ENCODE measurements at regions not wholly inside any gene's neighbourhood (a gene's known extent, or its start where the extent isn't known, plus 50 kb on each side); places are given as distances from the start of the nearest gene placed in this dataset.

GRCh38 chr5:33023649-33024048, 312.5 kb downstream of the NPR3 start:
- no peak overlapping the region for H3K27ac ChIP-seq
- intact Hi-C loops (cut with DNase I): no loop called here
- H3K9me3 ChIP-seq: peaks cover 0 to 8% (median 0%) of the 10 kb centered on the region in 11 donors
- no peak overlapping the region for H3K4me3 ChIP-seq
- DNase-seq (no peak), ATAC-seq (no peak)
- no peak for TF ChIP-seq CTCF (IDR thresholded peaks at IDR 0.05)
- H3K27me3 ChIP-seq: no peaks in the 10 kb centered on the region
- WGBS, 2 donors: 64 to 70% methylated on average over 2 of the region's 2 CpGs
- H3K4me1 ChIP-seq: no peaks in the 10 kb centered on the region
- H3K36me3 ChIP-seq: no peaks in the 10 kb centered on the region

GRCh38 chr5:33032271-33033070, 321.4 kb downstream of the NPR3 start:
- no peaks in the 10 kb centered on the region for H3K27me3 ChIP-seq
- WGBS, 2 donors: 40 to 52% methylated on average over 8 of the region's 8 CpGs
- H3K27ac ChIP-seq: peak overlapping the region in 3 of 10 donors; percentile 8 to 46 (median 23)

GRCh38 chr5:33033516-33033915, 322.4 kb downstream of the NPR3 start:
- Histone ChIP-seq H3K4me3 (no peak overlapping the region), H3K9me3 (peaks cover 0 to 4% (median 0%) of the 10 kb centered on the region in 11 donors), H3K27me3 (no peaks in the 10 kb centered on the region), H3K36me3 (no peaks in the 10 kb centered on the region), H3K4me1 (peaks cover 0 to 14% (median 0%) of the 10 kb centered on the region in 9 donors), H3K27ac (peak overlapping the region in 1 of 10 donors; percentile 46)
- ATAC-seq: no peak
- intact Hi-C loops (cut with DNase I): loop anchor here in 1 of 10 donors (2.0 kb wide), 1 partner anchor 17 kb away; no protein-coding TSS in a partner anchor
- no peak for DNase-seq
- no peak for TF ChIP-seq CTCF (IDR thresholded peaks at IDR 0.05)
- WGBS, 2 donors: 59 to 65% methylated on average over 3 of the region's 3 CpGs

More at GRCh38 chr5:33032271-33033070, 321.4 kb downstream of the NPR3 start:
- intact Hi-C loops (cut with DNase I): loop anchor here in 1 of 10 donors (2.0 kb wide), 1 partner anchor 16 kb away; no protein-coding TSS in a partner anchor
- Histone ChIP-seq H3K9me3 (peaks cover 0 to 8% (median 0%) of the 10 kb centered on the region in 11 donors), H3K36me3 (no peaks in the 10 kb centered on the region), H3K4me3 (no peak overlapping the region), H3K4me1 (peaks cover 0 to 14% (median 0%) of the 10 kb centered on the region in 9 donors)
- DNase-seq (no peak), ATAC-seq (peak in 6 of 8 donors; percentile 51 to 79 (median 66))
- no peak for TF ChIP-seq CTCF (IDR thresholded peaks at IDR 0.05)

- Histone ChIP-seq H3K27me3 (no peaks in the 10 kb centered on the region), H3K27ac (no peak overlapping the region), H3K9me3 (peaks cover 0 to 4% (median 0%) of the 10 kb centered on the region in 11 donors), H3K4me1 (peaks cover 0 to 14% (median 0%) of the 10 kb centered on the region in 9 donors), H3K4me3 (no peak overlapping the region), H3K36me3 (no peaks in the 10 kb centered on the region)
- no peak for TF ChIP-seq CTCF (IDR thresholded peaks at IDR 0.05)
- ATAC-seq (no peak), DNase-seq (no peak)
- WGBS, 2 donors: 67 to 70% methylated on average over 1 of the region's 1 CpG
- intact Hi-C loops (cut with DNase I): no loop called here
Observed at GRCh38 chr5:33034777-33035176, 323.7 kb downstream of the NPR3 start.

Data from heart right ventricle (tissue), 16 donors.